ENCODE measurements at regions not wholly inside any gene's neighbourhood (a gene's known extent, or its start where the extent isn't known, plus 50 kb on each side); places are given as distances from the start of the nearest gene placed in this dataset.

- Mint-ChIP-seq H3K36me3 (ENCODE audit: insufficient read depth in 1 of 3, low read depth in 3 of 3) (no peaks in the 10 kb centered on the region; a peak in 1 of 7 replicates), H3K27me3 (ENCODE audit: low read depth) (peaks cover 10% of the 10 kb centered on the region), H3K9me3 (no peaks in the 10 kb centered on the region; a peak in 1 of 5 replicates), H3K4me1 (peaks cover 13 to 15% of the 10 kb centered on the region in 2 experiments), H3K4me3 (no peak overlapping the region), H3K27ac (no peak overlapping the region)
- no peaks in the 10 kb centered on the region for H3K79me1 ChIP-seq (ENCODE audit: insufficient read depth, low read depth, low read length, poor library complexity, severe bottlenecking)
- no peaks in the 10 kb centered on the region for H4K20me1 ChIP-seq (ENCODE audit: control insufficient read depth, insufficient read depth, insufficient read length)
- H2BK5ac ChIP-seq (ENCODE audit: insufficient read length, low read length), result no peak overlapping the region
- H3K27ac ChIP-seq (ENCODE audit: insufficient read length, low read depth, low read length), result no peak overlapping the region
- H2BK20ac ChIP-seq (ENCODE audit: low read depth, low read length, poor library complexity, severe bottlenecking), result no peak overlapping the region
- no peak overlapping the region for H3K4ac ChIP-seq (ENCODE audit: low read depth, low read length)
- H3K9me3 ChIP-seq (ENCODE audit: control insufficient read depth, low read depth, low read length), result no peaks in the 10 kb centered on the region
- H4K8ac ChIP-seq (replicated peaks; ENCODE audit: insufficient read length, low read depth, low read length), result no peak overlapping the region
- no peak overlapping the region for H2AK5ac ChIP-seq (ENCODE audit: insufficient read length, low read length)
- no peak overlapping the region for H3K56ac ChIP-seq (ENCODE audit: insufficient read length, low read depth, low read length)
- H4K91ac ChIP-seq (ENCODE audit: insufficient read length, low read depth, low read length), result no peak overlapping the region
- H2BK120ac ChIP-seq (ENCODE audit: low read depth, low read length, poor library complexity, severe bottlenecking), result no peak overlapping the region
- no peak overlapping the region for H3K14ac ChIP-seq (ENCODE audit: insufficient read depth, low read length)
- H3K27me3 ChIP-seq (ENCODE audit: insufficient read depth, low read length), result no peaks in the 10 kb centered on the region
- no peak overlapping the region for H3K18ac ChIP-seq (ENCODE audit: insufficient read length, low read depth, low read length)
- no peak overlapping the region for H2BK15ac ChIP-seq (ENCODE audit: low read depth, low read length)
- no peaks in the 10 kb centered on the region for H3K23me2 ChIP-seq (ENCODE audit: insufficient read length, low read depth, low read length, poor library complexity, severe bottlenecking)
- no peak overlapping the region for H4K5ac ChIP-seq (ENCODE audit: insufficient read length, low read depth, low read length)
- no peak overlapping the region for H3T11ph ChIP-seq (ENCODE audit: low read length)
- no peak for DNase-seq
- H3K79me2 ChIP-seq (ENCODE audit: insufficient read depth, low read length), result no peaks in the 10 kb centered on the region
- TF ChIP-seq, protein P1, sequence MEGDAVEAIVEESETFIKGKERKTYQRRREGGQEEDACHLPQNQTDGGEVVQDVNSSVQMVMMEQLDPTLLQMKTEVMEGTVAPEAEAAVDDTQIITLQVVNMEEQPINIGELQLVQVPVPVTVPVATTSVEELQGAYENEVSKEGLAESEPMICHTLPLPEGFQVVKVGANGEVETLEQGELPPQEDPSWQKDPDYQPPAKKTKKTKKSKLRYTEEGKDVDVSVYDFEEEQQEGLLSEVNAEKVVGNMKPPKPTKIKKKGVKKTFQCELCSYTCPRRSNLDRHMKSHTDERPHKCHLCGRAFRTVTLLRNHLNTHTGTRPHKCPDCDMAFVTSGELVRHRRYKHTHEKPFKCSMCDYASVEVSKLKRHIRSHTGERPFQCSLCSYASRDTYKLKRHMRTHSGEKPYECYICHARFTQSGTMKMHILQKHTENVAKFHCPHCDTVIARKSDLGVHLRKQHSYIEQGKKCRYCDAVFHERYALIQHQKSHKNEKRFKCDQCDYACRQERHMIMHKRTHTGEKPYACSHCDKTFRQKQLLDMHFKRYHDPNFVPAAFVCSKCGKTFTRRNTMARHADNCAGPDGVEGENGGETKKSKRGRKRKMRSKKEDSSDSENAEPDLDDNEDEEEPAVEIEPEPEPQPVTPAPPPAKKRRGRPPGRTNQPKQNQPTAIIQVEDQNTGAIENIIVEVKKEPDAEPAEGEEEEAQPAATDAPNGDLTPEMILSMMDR (conservative IDR thresholded peaks at IDR 0.05), result no peak
- H3K4me2 ChIP-seq (ENCODE audit: insufficient read depth, insufficient read length, low read length), result no peak overlapping the region
- no peaks in the 10 kb centered on the region; the same call in 1 of the 2 replicates for H3K4me1 ChIP-seq (ENCODE audit: insufficient read depth, low read length)
- no peak overlapping the region for H2BK12ac ChIP-seq (ENCODE audit: insufficient read length, low read depth, low read length)
- WGBS (ENCODE audit: extremely low coverage, insufficient read length, low lambda C conversion rate), result no CpG with 5 or more reads among the region's 1 CpG
- H2AFZ ChIP-seq (ENCODE audit: low read length), result no peak overlapping the region
- no peak overlapping the region for H3K23ac ChIP-seq (ENCODE audit: insufficient read length, low read depth, low read length)
- H3K9ac ChIP-seq (ENCODE audit: extremely low read depth, insufficient read length, low read length), result no peak overlapping the region
These were observed 547.6 kb downstream of the INSC start for GRCh38 chr11:15662285-15662684.

Data from H9 (cell line).